Endothelial cell of umbilical vein (primary cell): ENCODE measurements at regions not wholly inside any gene's neighbourhood (a gene's known extent, or its start where the extent isn't known, plus 50 kb on each side); places are given as distances from the start of the nearest gene placed in this dataset.

ENCODE experiments used
- BruUV-seq: library from RNA; stranded (reverse); fragments of 400-500 nt; replicated peaks from 2 replicates; lab custom pipeline; 2021; lab: Mats Ljungman, UMichigan
- CTCF ChIA-PET: fragments of 300-600, 350-600 bp; sonication (Branson Sonifier 250); formaldehyde crosslinking; loops from one replicate; lab custom pipeline; 2021; ENCODE audit warnings: antibody characterized with exemption, inconsistent platforms; lab: Charles Lee
- POLR2A ChIA-PET: fragments of 300-600, 350-600 bp; sonication (Branson Sonifier 250); formaldehyde crosslinking; loops from one replicate; lab custom pipeline; 2021; ENCODE audit warnings: antibody characterized with exemption, inconsistent platforms; lab: Charles Lee
- DNase-seq: peaks from one replicate; pipeline ENCODE4 v3.0.0-alpha.2; 2011; ENCODE audit warnings: low read depth, low spot score
- FAIRE-seq: peaks from 2 replicates; lab custom pipeline; 2011; peaks lifted over from hg19 to GRCh38; lab: Jason Lieb, UNC
- H2AFZ ChIP-seq: 2 replicates; pipeline ENCODE4 v1.6.0; 2012; ENCODE audit warnings: low read depth, low read length, control low read depth, inconsistent platforms
- H3K27ac ChIP-seq: 2 replicates; pipeline ENCODE4 v1.5.1; 2011; ENCODE audit warnings: low read depth, mild to moderate bottlenecking, control low read depth, low read length, moderate library complexity; ENCODE audit not compliant: insufficient read depth
- H3K27me3 ChIP-seq, 2 experiments: 2 replicates each; pipeline versions ENCODE4 v1.6.0 to v1.6.1; 2011; ENCODE audit warnings: low read length in 2 of 2, mixed read lengths in 1 of 2; ENCODE audit not compliant: control insufficient read depth in 2 of 2, insufficient read depth in 2 of 2
- H3K36me3 ChIP-seq, 2 experiments: 2 replicates in 1 of 2; 3 replicates in 1 of 2; pipeline ENCODE4 v1.5.1; 2011; ENCODE audit warnings: low read length in 2 of 2, mild to moderate bottlenecking in 1 of 2, moderate library complexity in 1 of 2; ENCODE audit not compliant: control insufficient read depth in 2 of 2, insufficient read depth in 2 of 2; ENCODE audit errors: extremely low read depth in 1 of 2
- H3K4me1 ChIP-seq: 3 replicates; pipeline ENCODE4 v1.5.1; 2011; ENCODE audit warnings: mild to moderate bottlenecking, low read length; ENCODE audit not compliant: control insufficient read depth, insufficient read depth; ENCODE audit errors: extremely low read depth
- H3K4me2 ChIP-seq: 2 replicates; pipeline ENCODE4 v1.6.1; 2011; ENCODE audit warnings: low read length, control low read depth, mixed read lengths; ENCODE audit not compliant: insufficient read depth
- H3K4me3 ChIP-seq, 3 experiments: fragments of 200-600 bp in 1 of 3; sonication (generic), shearing (Covaris generic) in 1 of 3; replicated peaks in 1 of 3; 2 replicates each; pipeline ENCODE4 v1.5.1; 2011 to 2016; ENCODE audit warnings: control low read depth in 3 of 3, low read length in 3 of 3, mild to moderate bottlenecking in 2 of 3, inconsistent platforms in 1 of 3, low read depth in 1 of 3, moderate library complexity in 1 of 3; ENCODE audit not compliant: insufficient read depth in 1 of 3
- H3K79me2 ChIP-seq: 2 replicates; pipeline ENCODE4 v1.6.0; 2012; ENCODE audit warnings: low read length, inconsistent platforms; ENCODE audit not compliant: control insufficient read depth, insufficient read depth
- H3K9ac ChIP-seq: replicated peaks from 2 replicates; pipeline ENCODE3; 2011; ENCODE audit warnings: low read length, control low read depth; ENCODE audit not compliant: insufficient read depth; ENCODE audit errors: extremely low read depth
- H3K9me1 ChIP-seq: replicated peaks from 3 replicates; pipeline ENCODE4 v1.6.0; 2011; ENCODE audit warnings: mild to moderate bottlenecking, low read length; ENCODE audit not compliant: control insufficient read depth, insufficient read depth; ENCODE audit errors: extremely low read depth
- H3K9me3 ChIP-seq: replicated peaks from 2 replicates; pipeline ENCODE4 v1.5.1; 2012; ENCODE audit warnings: low read length, inconsistent platforms; ENCODE audit not compliant: control insufficient read depth, insufficient read depth
- H4K20me1 ChIP-seq: replicated peaks from 2 replicates; pipeline ENCODE3; 2011; ENCODE audit warnings: mild to moderate bottlenecking, low read length; ENCODE audit not compliant: control insufficient read depth, insufficient read depth; ENCODE audit errors: extremely low read depth
- CTCF ChIP-seq, 2 donors: IDR thresholded peaks; 1 replicate in 1 of 2; 2 replicates in 1 of 2; pipeline ENCODE4 v1.5.1; 2011; ENCODE audit warnings: low read length in 2 of 2, mild to moderate bottlenecking in 2 of 2, moderate library complexity in 2 of 2, control low read depth in 1 of 2, inconsistent platforms in 1 of 2, low read depth in 1 of 2; ENCODE audit not compliant: insufficient read depth in 1 of 2; ENCODE audit errors: extremely low read depth in 1 of 2
- EZH2 ChIP-seq: IDR thresholded peaks from 2 replicates; pipeline ENCODE4 v1.6.1; 2012; ENCODE audit warnings: borderline replicate concordance, low read depth, mild to moderate bottlenecking, moderate library complexity, low read length, inconsistent platforms; ENCODE audit not compliant: severe bottlenecking
- FOS ChIP-seq: IDR thresholded peaks from 2 replicates; pipeline ENCODE4 v1.6.1; 2011; ENCODE audit warnings: mild to moderate bottlenecking, low read length, moderate library complexity, borderline replicate concordance; ENCODE audit not compliant: insufficient read depth
- GATA2 ChIP-seq: IDR thresholded peaks from 2 replicates; pipeline ENCODE4 v1.7.0; 2011; ENCODE audit warnings: low read depth, mild to moderate bottlenecking, moderate library complexity, mixed read lengths, low read length; ENCODE audit not compliant: insufficient read length, insufficient read depth
- JUN ChIP-seq: IDR thresholded peaks from 2 replicates; pipeline ENCODE4 v1.6.1; 2011; ENCODE audit warnings: borderline replicate concordance, low read depth; ENCODE audit not compliant: insufficient read length, insufficient read depth
- MAX ChIP-seq: IDR thresholded peaks from 2 replicates; pipeline ENCODE4 v1.6.1; 2011; ENCODE audit not compliant: insufficient read depth, insufficient read length
- MYC ChIP-seq: IDR thresholded peaks from one replicate; pipeline ENCODE4 v1.6.1; 2011; ENCODE audit warnings: mild to moderate bottlenecking, low read depth, low read length
- POLR2A ChIP-seq: IDR thresholded peaks from 2 replicates; pipeline ENCODE4 v1.6.1; 2012; ENCODE audit warnings: low read depth, mild to moderate bottlenecking, control low read depth, low read length
- POLR2AphosphoS5 ChIP-seq: IDR thresholded peaks from 2 replicates; pipeline ENCODE4 v1.6.1; 2012; ENCODE audit warnings: low read depth, mild to moderate bottlenecking, control low read depth, low read length, moderate library complexity; ENCODE audit not compliant: insufficient read depth
- dilution Hi-C: fragments of 300-500 bp; cut with MboI; formaldehyde crosslinking; loops from one replicate; pipeline ENCODE4 v1.15.0; 2019; ENCODE audit warnings: low sequenced_read_pairs; ENCODE audit not compliant: extremely low pct_ligation_motif_present
- intact Hi-C: fragments of 100-400 bp; cut with micrococcal nuclease; formaldehyde crosslinking; loops from one replicate; pipeline ENCODE4 v1.10.0; 2022

- FAIRE-seq (no peak), DNase-seq (no peak)
- Histone ChIP-seq H3K9me3 (peaks cover 5% of the 10 kb centered on the region), H3K9ac (no peak overlapping the region), H2AFZ (no peak overlapping the region), H3K27ac (no peak overlapping the region), H3K27me3 (no peaks in the 10 kb centered on the region), H3K36me3 (no peaks in the 10 kb centered on the region), H3K4me1 (no peaks in the 10 kb centered on the region), H3K4me2 (no peak overlapping the region), H4K20me1 (no peaks in the 10 kb centered on the region), H3K4me3 (no peak overlapping the region), H3K79me2 (no peaks in the 10 kb centered on the region), H3K9me1 (no peaks in the 10 kb centered on the region)
- TF ChIP-seq POLR2AphosphoS5 (no peak), CTCF (IDR thresholded peaks at IDR 0.05; ENCODE audit: extremely low read depth in 1 of 2, insufficient read depth in 1 of 2, low read depth in 1 of 2, low read length in 2 of 2) (no peak), JUN (no peak), MYC (no peak), POLR2A (no peak), EZH2 (no peak), MAX (no peak), FOS (no peak), GATA2 (no peak)
- dilution Hi-C loops, result no loop called here
- POLR2A ChIA-PET, result no interaction called here
- no TSS peak for BruUV-seq
- intact Hi-C loops, result no loop called here
- CTCF ChIA-PET, result no interaction called here
These were observed 187.3 kb downstream of the DIRAS2 start for GRCh38 chr9:90455316-90455715.
